ENCODE measurements at regions not wholly inside any gene's neighbourhood (a gene's known extent, or its start where the extent isn't known, plus 50 kb on each side); places are given as distances from the start of the nearest gene placed in this dataset.
"Not testable (repeated sequence)": the region's sequence is repeated elsewhere in the genome, so short reads cannot be mapped to it uniquely, and the experiment has no call there.

GRCh38 chr13:94811753-94812152, 99.4 kb upstream of the SOX21 start:
- no peak for DNase-seq

GRCh38 chr13:94800423-94800822, 88.1 kb upstream of the SOX21 start:
- DNase-seq: no peak

GRCh38 chr13:94799299-94799698, 87.0 kb upstream of the SOX21 start:
- DNase-seq: no peak

GRCh38 chr13:94798738-94799137, 86.4 kb upstream of the SOX21 start:
- no peak for DNase-seq

- no peak for DNase-seq
Measured at GRCh38 chr13:94795292-94795691, 82.9 kb upstream of the SOX21 start.

- not testable (repeated sequence) for DNase-seq
Measured at GRCh38 chr13:94786246-94786645, 73.9 kb upstream of the SOX21 start.

GRCh38 chr13:94784066-94784465, 71.7 kb upstream of the SOX21 start:
- DNase-seq: no peak

GRCh38 chr13:94783489-94783888, 71.1 kb upstream of the SOX21 start:
- DNase-seq: no peak

GRCh38 chr13:94780421-94780820, 68.1 kb upstream of the SOX21 start:
- DNase-seq: no peak

GRCh38 chr13:94778986-94779385, 66.6 kb upstream of the SOX21 start:
- no peak for DNase-seq

GRCh38 chr13:94778585-94778984, 66.2 kb upstream of the SOX21 start:
- no peak for DNase-seq

- DNase-seq: no peak
Measured at GRCh38 chr13:94776956-94777355, 64.6 kb upstream of the SOX21 start.

GRCh38 chr13:94776300-94776699, 64.0 kb upstream of the SOX21 start:
- no peak for DNase-seq

- no peak for DNase-seq
Measured at GRCh38 chr13:94765814-94766213, 53.5 kb upstream of the SOX21 start.

- DNase-seq: no peak
Measured at GRCh38 chr13:94764576-94765321, 52.4 kb upstream of the SOX21 start.
